ENCODE measurements at regions not wholly inside any gene's neighbourhood (a gene's known extent, or its start where the extent isn't known, plus 50 kb on each side); places are given as distances from the start of the nearest gene placed in this dataset.

GRCh38 chr9:87805259-87805658 is 77.4 kb upstream of the SPATA31E1 start:
- TF ChIP-seq POLR2A (IDR thresholded peaks at IDR 0.05) (no peak), CTCF (IDR thresholded peaks at IDR 0.05) (no peak)

Data from body of pancreas (tissue), 4 donors.